A673 (cell line): ENCODE measurements at regions not wholly inside any gene's neighbourhood (a gene's known extent, or its start where the extent isn't known, plus 50 kb on each side); places are given as distances from the start of the nearest gene placed in this dataset.

Experiments
- EZH2 ChIP-seq: fragments of 200-600 bp; sonication (generic); IDR thresholded peaks from 2 replicates; pipeline ENCODE4 v1.6.1; 2017; ENCODE audit warnings: borderline replicate concordance, low read depth, mild to moderate bottlenecking, mixed read lengths, antibody characterized with exemption, low read length; ENCODE audit not compliant: poor library complexity, severe bottlenecking
- TF ChIP-seq, protein P1 (sequence below): fragments of 300-800, 200-600 bp; sonication (generic); conservative IDR thresholded peaks from 2 replicates; pipeline ENCODE4 v1.5.1; 2017; ENCODE audit warnings: low read depth, mild to moderate bottlenecking, antibody characterized with exemption, low read length, moderate library complexity, mixed read lengths

DNA sequence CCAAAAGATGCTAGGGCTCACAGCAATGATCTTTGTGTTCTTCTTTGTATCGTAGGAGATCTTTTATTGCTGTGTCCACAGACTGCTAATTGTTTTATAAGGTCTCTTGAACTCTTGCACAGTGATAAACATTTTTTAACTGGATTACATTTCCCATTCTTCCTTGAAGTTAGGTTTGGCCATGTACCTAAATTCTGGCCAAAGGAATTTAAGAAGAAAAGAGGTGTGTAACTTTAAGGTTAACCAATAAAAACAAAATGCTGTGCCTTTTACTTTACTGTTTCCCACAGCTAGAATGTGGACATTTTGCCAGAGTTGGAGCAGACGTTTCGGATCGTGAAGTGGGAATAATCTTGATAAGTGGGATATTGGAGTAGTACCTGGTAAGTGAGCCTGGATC, 82.6 kb upstream of the GPC6 start:
- no peak for TF ChIP-seq EZH2
- TF ChIP-seq, protein P1, sequence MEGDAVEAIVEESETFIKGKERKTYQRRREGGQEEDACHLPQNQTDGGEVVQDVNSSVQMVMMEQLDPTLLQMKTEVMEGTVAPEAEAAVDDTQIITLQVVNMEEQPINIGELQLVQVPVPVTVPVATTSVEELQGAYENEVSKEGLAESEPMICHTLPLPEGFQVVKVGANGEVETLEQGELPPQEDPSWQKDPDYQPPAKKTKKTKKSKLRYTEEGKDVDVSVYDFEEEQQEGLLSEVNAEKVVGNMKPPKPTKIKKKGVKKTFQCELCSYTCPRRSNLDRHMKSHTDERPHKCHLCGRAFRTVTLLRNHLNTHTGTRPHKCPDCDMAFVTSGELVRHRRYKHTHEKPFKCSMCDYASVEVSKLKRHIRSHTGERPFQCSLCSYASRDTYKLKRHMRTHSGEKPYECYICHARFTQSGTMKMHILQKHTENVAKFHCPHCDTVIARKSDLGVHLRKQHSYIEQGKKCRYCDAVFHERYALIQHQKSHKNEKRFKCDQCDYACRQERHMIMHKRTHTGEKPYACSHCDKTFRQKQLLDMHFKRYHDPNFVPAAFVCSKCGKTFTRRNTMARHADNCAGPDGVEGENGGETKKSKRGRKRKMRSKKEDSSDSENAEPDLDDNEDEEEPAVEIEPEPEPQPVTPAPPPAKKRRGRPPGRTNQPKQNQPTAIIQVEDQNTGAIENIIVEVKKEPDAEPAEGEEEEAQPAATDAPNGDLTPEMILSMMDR: no peak
